ENCODE measurements at regions not wholly inside any gene's neighbourhood (a gene's known extent, or its start where the extent isn't known, plus 50 kb on each side); places are given as distances from the start of the nearest gene placed in this dataset.

DNA sequence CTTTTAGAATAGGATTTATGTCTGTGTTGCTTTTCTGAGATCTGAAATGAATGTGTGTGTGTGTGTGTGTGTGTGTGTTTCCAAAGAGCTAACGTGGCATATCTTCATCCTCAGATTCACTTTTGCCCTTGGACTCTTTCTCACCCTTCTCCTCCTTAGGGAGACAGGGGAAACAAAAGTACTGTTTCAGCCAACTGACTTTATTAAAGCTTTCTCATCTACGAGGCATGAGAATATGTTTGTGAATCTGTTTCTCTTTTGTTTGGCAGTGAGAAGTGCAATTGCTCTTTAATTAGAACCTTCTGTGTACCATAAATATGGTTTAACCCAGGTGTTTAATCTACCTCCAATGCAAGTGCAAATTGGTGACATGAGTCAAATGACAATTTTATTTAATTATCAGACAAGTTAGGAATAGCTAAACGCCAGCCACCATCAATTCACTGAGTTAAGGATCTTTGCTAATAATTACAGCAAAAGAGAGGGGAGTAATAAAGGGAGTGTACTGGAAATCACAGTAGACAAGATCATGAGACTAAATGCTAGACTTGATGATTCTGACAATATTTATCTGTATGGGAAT lies 186.4 kb upstream of the COL3A1 start:
- TF ChIP-seq, protein P1, sequence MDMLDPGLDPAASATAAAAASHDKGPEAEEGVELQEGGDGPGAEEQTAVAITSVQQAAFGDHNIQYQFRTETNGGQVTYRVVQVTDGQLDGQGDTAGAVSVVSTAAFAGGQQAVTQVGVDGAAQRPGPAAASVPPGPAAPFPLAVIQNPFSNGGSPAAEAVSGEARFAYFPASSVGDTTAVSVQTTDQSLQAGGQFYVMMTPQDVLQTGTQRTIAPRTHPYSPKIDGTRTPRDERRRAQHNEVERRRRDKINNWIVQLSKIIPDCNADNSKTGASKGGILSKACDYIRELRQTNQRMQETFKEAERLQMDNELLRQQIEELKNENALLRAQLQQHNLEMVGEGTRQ (IDR thresholded peaks at IDR 0.05; ENCODE audit: borderline replicate concordance, low read depth, low read length): no peak
- TF ChIP-seq CTCF (IDR thresholded peaks at IDR 0.05): no peak
- TF ChIP-seq POLR2AphosphoS5 (IDR thresholded peaks at IDR 0.05; ENCODE audit: low read depth, low read length): no peak
- 0 out of 4 replicates have a peak, but pooled peaks of 1 of the 2 experiments have one; percentile 46 for TF ChIP-seq EP300 (IDR thresholded peaks at IDR 0.05; ENCODE audit: borderline replicate concordance in 1 of 2, low read depth in 1 of 2, low read length in 1 of 2)
- no peak for TF ChIP-seq SMC3 (IDR thresholded peaks at IDR 0.05; ENCODE audit: low read depth, low read length)
- TF ChIP-seq FOXJ3 (CRISPR knock-in tag; IDR thresholded peaks at IDR 0.05): no peak
- TF ChIP-seq RAD21 (IDR thresholded peaks at IDR 0.05; ENCODE audit: low read length): no peak
- no peak for TF ChIP-seq NFIC (IDR thresholded peaks at IDR 0.05; ENCODE audit: borderline replicate concordance)
- TF ChIP-seq, protein P2, sequence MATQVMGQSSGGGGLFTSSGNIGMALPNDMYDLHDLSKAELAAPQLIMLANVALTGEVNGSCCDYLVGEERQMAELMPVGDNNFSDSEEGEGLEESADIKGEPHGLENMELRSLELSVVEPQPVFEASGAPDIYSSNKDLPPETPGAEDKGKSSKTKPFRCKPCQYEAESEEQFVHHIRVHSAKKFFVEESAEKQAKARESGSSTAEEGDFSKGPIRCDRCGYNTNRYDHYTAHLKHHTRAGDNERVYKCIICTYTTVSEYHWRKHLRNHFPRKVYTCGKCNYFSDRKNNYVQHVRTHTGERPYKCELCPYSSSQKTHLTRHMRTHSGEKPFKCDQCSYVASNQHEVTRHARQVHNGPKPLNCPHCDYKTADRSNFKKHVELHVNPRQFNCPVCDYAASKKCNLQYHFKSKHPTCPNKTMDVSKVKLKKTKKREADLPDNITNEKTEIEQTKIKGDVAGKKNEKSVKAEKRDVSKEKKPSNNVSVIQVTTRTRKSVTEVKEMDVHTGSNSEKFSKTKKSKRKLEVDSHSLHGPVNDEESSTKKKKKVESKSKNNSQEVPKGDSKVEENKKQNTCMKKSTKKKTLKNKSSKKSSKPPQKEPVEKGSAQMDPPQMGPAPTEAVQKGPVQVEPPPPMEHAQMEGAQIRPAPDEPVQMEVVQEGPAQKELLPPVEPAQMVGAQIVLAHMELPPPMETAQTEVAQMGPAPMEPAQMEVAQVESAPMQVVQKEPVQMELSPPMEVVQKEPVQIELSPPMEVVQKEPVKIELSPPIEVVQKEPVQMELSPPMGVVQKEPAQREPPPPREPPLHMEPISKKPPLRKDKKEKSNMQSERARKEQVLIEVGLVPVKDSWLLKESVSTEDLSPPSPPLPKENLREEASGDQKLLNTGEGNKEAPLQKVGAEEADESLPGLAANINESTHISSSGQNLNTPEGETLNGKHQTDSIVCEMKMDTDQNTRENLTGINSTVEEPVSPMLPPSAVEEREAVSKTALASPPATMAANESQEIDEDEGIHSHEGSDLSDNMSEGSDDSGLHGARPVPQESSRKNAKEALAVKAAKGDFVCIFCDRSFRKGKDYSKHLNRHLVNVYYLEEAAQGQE (IDR thresholded peaks at IDR 0.05; ENCODE audit: low read depth, low read length): no peak
- TF ChIP-seq RFX5 (IDR thresholded peaks at IDR 0.05; ENCODE audit: low read length): no peak

All from SK-N-SH (cell line).